NCI-H1436 (cell line): ENCODE measurements at regions not wholly inside any gene's neighbourhood (a gene's known extent, or its start where the extent isn't known, plus 50 kb on each side); places are given as distances from the start of the nearest gene placed in this dataset.
A peak's percentile ranks its signal among the peaks of the same experiment; 100 is the strongest.

ENCODE experiments used
- DNase-seq: peaks from one replicate; lab custom pipeline; 2025; lab: John Stamatoyannopoulos, UW

DNA sequence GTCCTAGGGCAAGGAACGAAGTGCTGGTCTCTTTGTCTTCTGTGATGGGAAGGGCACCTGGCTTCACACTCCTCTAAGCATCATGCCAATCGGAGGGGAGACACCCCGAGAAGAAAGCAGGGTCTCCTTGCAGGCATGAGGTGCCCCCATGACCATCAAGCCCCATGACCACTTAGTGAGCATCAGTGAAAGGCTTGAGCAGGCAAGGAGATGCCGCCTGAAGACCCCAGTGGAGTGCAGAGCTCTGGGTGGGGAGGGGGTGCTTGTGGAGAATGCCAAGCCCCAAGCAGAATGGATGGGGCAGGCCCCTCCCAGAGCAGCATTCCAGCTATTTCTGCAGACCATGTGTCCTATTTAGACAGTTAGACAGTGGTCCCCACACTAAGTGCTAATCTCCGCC, 232.7 kb upstream of the TNRC6C start:
- no peak for DNase-seq

DNA sequence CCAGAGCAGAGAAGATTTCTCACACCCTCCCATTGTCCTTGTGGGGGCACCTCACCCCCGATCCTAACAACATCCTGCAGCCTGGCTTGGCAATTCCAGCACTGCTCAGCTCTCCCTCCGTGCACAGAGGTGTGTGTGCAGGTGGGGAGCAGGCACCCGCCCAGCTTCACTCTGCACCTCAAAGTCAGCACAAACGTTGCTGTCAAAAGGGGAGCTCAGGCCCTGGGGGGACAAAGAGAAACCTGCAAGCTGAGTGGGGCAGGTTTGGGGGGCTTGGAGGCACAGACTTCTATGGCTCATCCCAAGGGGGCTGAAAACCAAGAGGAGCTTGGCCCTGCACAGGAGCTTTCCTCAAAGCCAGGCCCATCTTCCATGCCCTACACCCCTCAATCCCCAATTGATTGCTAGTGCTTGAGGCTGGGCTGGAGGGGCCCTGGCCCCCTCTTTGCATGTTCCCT, 231.9 kb upstream of the TNRC6C start:
- no peak for DNase-seq

DNA sequence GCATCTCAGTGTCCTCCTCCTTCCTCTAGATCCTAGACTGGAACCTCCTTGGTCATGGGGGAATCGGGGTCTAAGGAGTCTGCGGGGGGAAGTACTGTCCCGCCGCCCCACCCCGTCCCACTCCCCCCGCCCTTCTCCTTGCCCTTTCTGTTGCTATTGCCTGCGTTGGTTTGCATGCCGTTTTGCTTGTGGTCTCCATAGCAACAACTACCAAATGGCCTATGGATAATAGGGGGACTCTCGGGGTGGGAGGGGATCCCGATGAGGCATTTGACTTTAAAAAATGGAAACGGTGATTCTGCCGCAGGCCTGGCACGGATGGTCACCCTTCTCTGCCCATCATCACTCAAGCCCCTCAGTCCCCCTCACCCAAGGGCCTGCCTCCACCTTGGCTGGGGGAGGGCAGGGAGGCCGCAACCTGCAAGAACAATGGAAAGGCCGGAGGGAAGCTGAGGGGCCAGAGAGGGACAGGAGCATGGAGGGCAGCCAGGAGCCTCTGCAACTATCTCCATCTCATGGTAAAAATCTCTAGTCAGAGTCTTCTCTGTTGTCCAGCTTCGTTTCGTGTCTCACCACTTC, 231.4 kb upstream of the TNRC6C start:
- no peak for DNase-seq

DNA sequence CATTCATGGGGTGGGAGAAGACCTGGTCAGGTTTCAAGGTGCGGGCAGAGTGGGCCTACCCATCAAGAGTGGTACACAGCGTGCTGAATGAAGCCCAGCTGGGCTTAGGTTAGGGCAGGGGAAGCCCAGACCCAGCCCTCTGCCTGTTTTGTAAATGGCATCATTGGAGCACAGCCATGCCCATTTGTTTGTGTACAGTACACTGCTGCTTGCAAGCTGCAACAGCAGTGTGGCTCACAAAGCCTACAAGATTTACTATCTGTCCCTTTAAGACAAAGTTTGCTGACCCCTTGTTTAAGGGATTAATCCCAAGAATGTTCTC, 230.1 kb upstream of the TNRC6C start:
- no peak for DNase-seq

DNA sequence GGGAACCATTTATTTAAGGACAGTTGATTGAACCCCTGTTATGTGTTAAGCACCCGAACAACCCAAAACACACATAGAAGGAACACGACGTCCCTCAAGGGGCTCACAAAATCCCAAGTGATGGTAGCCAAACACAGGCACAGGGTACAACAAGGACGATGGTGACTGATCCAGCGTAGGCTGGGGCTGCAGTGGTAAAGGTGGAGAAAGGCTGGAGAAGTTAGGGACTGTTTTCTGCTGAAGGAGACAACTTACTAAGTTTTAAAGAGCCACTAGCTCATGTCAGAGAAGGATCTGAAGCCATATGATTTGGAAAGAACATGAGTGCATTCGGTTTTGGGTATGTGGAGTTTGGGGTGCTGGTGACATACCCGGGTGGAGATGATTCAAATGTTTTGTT, 229.6 kb upstream of the TNRC6C start:
- no peak for DNase-seq

DNA sequence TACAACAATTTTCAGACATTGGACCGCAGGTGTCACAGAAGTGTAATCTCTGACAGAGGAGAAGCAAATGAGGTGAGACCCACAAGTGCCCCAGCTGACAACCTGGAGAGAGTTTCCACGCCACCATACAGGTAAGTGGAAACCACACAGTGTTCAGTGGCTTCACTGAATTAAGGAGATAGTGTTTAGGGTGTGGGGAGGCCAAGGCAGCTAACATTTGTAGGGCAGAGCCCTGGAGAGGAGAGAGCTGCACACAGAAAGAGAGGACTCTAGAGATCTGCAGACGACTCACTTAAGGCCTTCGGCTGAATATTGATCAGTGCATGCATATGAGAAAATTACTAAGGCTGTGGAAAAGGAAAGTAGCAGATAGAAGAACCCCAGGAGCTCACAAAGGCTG, 228.9 kb upstream of the TNRC6C start:
- no peak for DNase-seq

DNA sequence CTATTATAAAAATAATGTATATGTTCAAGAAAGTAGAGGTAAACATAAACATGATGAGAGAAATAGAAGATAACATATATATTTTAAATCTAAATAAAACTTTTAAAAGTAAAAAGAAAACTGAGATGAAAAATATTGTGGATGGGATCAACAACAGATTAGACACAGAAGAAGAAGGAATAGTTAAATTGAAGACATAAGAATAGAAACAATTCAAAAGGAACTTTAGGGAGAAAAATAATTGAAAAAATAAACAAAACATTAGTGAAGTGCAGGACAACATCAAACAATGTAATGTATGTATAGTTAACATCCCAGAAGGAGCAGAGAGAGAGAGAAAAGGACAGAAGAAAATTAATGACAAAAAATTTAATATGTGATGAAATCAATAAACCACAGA, 228.1 kb upstream of the TNRC6C start:
- no peak for DNase-seq

DNA sequence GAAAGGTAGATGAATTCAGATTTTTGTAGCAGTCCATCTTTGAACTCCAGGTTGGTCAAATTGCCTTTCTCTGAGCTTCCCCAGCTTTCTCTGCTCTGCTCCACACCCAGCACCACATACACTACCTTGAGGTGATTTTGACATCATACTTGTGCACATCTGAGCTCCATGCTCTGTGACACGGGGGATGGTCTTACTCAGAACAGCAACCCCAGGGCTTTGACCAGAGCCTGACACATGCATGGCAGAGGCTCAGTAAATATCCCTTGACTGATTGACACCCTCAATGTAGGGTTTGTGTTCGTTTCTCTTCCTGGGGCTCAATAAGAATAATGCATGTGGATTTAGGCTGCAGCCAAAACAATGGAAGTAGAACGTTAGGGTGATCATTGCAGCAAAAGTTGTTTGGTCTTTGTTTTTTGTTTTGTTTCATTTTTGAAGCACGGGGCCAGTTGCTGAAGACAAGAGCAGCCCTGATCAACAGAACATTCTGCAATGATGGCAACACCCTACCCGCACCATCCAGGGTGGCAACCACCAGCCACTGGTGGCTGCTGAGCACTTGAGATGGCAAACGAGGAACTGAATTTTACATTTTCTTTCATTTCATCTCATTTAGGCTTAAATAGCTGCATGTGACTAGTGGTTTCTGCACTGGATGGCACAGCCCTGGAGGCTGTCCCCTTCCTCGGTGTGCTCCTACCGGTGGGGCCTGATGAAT, 224.8 kb upstream of the TNRC6C start:
- DNase-seq = no peak

DNA sequence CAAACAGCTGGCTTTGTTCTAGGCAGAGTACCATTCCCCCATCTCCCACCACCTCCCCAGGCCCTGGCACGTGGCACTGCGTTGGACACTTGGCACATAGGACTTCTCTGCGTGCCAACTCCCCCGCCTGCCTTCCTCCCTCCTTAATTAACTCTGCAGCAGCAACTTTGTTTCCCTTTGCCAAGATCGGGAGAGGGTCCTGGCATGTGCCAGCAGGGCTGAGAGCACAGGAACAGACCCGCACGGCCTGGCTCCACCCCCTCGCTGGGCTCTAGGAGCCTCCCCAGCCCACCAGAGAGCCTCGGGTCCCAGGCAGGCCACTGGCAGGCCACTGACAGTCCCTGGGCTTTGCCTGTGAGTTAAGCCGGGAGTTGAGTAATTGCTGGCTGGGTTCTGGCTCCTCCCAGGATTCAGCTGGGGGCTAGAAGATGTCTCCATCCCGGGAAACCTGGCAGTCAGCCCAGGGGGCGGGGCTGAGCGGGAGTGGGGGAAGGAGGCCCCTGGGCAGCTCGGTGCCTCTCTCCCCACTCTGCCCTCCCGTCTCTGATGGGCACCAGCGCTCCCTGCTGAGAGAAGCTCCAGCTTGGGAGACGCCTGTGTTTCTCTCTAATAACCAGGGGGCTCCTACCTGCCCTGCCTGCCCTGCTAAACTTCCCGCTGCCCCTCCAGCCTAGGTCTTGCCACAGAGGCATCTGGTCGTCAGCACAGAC, 224.0 kb upstream of the TNRC6C start:
- DNase-seq = peak; percentile 91

DNA sequence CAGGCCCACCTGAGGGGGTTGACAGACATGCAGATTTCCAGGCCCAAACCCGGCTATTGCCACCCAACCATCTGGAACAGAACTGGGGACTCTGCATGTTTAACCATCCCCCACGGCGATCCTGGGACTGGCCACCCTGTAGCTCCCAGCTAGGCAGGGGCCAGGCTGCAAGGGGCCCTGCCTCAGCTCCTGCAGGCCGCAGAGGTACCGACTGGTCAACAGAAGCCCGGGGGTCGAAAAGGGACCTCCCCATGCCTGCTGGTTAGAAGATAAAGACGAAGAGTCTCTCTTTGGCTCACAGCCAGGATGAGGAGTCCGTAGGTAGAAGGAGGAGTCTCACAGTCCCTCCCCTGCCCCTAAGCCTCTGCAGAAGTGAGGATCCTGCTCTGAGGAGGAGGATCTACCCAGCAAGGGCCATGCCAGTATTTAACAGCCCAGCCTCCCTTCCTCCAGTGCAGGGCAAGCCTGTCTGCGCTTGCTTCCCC, 223.4 kb upstream of the TNRC6C start:
- DNase-seq = peak; percentile 62

DNA sequence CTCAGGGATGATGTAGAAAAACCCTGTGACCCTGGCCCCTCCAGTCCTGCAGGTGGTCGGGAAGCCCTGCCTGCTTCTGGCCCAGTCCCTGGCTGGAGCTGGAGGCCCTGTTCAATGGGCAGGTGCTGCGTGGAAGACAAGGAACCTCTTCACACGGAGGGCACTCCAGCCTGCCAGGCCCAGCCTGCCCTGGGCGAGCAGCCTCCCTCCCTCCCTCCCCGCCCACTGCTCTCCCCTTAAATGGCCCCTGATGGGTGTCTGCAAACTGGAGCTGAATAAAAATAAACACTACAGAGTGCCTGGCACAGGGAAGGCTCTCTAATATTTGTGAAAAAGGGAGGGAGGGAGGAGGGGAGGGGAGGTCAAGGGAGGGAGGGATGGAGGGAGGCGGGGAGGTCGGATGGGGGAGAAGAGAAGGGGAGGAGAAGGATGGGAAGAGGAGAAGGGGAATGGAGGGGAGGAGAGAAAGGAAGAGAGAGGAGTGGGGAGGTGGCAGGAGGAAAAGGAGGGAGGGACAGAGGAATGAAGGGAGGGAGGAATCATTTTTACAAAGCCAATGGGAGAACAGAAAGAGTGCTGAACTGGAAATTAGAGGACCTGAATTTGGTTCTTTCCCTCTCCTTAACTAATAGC, 222.8 kb upstream of the TNRC6C start:
- peak; percentile 61 for DNase-seq

DNA sequence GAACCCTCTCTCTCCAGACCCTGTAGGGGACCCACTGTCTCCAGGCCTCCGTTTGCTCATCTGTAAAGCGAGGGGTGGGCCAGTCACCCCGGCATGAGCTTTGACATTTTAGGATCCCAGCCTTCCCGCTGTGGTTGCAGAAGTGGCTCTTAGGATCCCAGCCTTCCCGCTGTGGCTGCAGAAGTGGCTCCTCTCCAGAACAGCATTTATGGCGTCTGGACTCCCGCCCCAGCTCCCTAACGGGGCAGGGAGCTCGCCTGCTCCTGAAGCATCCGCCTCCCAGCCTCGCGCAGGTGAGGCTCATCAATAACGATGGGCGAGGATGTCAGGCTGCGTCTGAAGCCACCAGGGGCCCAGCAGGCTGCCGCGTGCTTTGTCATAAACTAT, 222.3 kb upstream of the TNRC6C start:
- DNase-seq = no peak

DNA sequence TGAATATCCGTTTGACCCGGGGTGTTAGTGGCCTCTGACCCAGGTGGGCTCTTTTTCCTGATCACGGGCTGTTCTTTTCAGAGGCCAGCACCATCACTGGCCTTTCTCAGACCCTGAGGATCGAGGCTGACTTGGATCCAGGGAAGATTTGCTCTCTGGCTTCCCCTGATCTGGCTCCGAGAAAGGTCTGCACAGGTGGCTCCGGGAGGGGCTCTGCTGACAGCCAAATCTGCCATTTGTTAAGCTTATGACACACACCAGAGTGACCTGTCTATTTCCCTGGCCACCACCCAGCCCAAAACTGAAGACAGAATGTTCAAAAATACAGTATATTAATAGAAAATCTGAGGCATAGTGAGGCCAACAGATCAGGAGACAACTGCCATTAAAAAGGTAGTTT, 221.8 kb upstream of the TNRC6C start:
- DNase-seq = no peak

DNA sequence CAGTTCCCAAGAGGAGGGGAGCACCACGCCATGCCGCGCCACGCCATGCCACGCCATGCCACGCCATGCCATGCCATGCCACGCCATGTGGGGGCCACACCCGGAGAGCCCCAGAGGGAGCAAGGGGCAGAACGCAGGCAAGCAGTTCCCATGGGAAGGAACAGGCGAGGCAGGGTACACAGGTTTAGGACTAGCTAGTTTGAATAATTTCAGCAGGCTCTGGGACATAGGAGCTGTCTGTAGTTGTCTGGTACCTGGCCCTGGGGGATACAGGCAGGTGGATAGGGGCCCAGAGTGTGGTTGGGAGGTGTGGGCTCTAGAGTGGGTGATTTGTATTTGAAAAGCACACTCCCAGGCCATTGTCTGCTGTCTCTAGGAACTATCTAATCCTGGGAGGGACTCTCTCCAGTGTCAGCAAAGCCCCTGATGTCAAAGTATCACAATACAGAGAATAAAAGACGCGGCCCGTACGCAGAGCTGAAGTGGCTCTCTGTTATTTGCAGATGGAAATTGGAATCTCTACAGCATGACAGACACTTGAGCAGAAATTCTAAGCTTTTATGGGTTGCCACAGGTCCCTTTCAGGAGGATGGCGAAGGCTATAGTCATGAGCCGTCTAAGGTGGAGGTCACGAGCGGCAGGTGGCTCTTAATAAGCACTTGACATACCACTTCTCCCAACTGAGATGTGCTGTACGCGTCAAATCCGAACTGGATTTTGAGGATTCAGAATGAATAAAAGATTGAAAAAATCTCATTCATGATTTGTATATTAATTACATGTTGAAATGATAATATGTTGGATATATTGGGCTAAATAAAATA, 220.8 kb upstream of the TNRC6C start:
- DNase-seq = peak; percentile 92

DNA sequence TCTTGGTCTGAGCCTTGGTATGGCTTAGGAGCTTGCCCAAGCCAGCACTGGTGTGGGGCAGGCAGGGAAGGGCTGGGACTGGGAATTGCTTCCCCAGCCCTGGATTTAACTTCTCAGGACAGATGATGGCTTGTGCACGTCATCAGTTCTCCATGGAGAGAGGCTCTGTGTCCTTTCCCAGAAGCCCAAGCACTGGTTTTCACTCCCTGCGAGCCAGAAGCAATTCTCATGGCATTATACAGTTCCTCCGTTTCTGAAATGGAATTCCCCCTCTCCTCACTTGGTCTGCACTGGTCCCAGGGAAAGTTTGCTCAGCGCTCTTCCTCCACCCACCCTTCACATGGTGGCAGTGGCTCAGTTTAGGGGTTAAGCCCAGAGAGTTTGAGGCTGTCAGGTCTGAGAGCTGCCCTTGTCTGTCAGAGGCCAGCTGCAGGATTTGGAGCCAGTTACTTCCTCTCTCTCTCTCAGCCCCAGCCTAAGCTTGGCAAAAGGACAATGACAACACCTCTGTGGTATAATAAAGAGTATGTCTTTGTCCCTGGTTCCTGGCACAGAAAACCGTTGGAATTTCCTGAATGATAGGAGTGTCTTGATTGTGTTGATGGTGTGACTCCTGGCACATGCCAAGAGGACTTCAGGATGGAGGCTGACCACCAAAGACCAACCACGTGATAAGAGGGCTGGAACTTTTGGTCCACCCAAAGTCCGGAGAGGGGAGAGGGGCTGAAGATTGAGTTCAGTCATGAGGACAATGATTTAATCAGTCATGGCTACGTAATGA, 219.6 kb upstream of the TNRC6C start:
- DNase-seq = no peak

DNA sequence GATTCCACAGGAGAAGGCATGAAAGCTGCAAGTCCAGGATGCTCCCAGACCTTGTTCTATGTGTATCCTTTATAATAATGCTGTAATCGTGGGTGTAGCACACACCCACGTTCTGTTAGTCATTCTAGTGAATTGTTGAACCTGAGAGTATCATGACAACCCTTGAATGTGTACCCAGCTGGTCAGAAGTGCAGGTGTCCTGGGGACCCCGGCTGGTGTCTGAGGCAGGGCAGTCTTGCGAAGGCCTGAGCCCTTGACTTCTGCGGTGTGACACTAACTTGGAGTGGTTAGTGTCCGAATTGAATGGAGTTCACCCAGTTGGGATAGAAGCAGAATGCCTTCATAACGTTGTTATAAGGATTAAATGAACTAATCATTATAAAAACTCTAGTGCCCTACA, 218.0 kb upstream of the TNRC6C start:
- DNase-seq = no peak

DNA sequence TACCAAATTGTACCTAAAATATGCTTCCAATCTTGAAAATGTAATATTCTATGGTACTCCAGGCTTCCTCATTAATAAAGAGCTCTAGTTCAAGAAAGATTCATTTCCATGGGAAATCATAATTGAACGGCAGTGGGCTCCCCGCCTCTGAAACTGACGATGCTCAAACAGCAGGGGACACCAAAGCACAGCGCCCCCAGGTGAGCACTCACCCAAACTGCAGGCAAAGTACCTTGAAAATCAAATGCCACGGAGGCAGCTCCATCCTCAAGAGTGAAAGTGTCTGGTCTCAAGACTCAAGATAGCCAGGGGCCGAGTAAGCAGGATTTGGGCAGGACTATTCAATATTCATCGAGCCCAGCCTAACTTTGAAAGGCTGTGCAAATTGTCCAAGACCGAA, 217.4 kb upstream of the TNRC6C start:
- DNase-seq = no peak

DNA sequence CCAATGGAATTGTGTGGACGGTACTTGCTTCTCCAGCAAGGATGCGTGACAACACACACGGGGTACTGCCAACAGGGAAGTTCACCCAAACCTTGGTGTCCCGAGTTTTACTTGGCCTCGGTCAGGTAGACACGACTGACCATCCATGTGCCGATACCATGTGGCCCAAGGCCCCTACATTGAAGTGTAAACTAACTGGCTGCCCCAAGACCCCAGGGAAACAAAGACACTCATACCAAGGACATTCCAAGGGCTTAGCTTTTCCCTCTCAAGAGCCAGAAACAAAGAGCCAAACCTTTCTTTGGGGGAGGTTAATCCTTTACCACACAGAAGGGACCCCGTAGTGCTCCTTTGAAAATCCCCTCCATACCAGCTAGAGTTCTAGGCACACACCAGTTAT, 215.9 kb upstream of the TNRC6C start:
- no peak for DNase-seq

DNA sequence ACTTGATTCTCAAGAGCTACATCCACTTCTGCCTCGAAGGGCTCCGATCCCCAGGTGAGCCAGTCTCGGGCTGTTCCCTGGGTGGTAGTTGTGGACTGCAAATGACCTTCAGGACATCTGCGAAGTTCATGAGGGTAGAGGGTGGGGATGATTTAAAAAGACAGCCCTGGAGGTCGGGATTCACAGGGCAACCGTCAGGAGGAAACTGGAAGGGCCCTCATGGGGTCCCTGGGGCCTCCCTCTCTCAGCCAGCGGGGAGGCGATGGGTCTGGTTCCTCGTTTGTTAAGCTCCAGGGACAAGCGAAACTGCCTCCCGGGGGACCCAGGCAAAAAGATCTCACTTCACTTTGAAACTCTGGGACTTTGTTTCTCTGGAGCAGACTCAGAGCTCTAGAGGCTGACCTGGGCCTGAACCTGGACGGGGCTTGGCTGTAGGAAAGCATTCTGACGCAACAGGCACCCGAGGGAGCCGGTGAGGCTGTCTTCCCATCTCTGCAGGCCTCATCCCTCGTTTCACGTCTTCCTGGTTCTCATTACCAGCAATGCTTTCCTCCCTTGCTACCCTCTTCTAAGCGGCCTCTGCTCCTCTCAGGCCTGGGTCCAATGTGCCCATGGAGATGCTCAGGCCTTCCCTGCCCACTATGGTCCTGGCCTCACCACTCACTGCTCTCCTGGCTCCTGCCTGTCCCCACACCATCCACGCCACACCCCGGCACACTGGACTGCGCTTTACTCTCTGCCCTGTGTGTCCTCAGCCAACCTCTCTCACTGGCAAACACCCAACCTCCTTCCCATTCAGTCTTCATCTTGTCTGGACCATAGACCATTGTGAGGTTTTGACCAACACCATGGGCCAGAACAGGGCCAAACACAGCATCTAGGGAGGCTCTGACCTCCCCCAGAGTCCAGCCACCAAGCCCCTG, 214.2 kb upstream of the TNRC6C start:
- no peak for DNase-seq

DNA sequence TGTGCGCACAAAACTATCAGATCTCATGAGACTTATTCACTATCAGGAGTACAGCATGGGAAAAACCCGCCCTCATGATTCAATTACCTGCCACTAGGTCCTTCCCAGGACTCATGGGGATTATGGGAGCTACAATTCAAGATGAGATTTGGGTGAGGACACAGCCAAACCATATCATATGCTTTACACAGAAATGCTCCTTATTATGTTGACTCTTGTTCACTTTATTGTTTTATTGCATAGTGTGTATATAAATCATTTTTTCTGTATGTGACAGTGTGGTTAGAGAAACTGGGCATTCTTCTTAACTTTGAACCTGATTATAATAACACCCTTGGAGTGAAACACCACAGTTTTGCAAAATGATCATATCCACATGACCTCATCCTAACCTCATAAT, 212.8 kb upstream of the TNRC6C start:
- DNase-seq = no peak
